HG02852 (cell line): ENCODE measurements at regions not wholly inside any gene's neighbourhood (a gene's known extent, or its start where the extent isn't known, plus 50 kb on each side); places are given as distances from the start of the nearest gene placed in this dataset.
"Not testable (repeated sequence)": the region's sequence is repeated elsewhere in the genome, so short reads cannot be mapped to it uniquely, and the experiment has no call there.

Source experiments
- ATAC-seq: cut with Tn5 transposase; IDR thresholded peaks from one replicate; pipeline ENCODE4 v1.9.1; 2021; ENCODE audit warnings: mild to moderate bottlenecking, moderate library complexity; ENCODE audit not compliant: unreplicated experiment

DNA sequence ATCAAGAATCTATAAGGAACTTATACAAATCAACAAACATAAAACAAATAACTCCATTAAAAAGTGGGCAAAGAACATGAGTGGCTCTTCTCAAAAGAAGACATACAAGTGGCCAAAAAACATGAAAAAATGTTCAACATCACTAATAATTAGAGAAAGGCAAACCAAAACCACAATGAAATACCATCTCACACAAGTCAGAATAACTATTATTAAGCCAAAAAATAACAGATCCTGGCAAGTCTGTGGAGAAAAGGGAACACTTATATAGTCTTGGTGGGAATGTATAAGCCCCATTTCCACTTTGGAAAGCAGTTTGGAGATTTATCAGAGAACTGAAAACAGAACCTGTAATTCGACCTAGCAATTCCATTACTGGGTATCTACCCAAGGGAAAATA lies 921.0 kb downstream of the KCNA4 start:
- no peak for ATAC-seq

- ATAC-seq: no peak
Measured at GRCh38 chr11:29093416-29094120, 923.3 kb downstream of the KCNA4 start.

DNA sequence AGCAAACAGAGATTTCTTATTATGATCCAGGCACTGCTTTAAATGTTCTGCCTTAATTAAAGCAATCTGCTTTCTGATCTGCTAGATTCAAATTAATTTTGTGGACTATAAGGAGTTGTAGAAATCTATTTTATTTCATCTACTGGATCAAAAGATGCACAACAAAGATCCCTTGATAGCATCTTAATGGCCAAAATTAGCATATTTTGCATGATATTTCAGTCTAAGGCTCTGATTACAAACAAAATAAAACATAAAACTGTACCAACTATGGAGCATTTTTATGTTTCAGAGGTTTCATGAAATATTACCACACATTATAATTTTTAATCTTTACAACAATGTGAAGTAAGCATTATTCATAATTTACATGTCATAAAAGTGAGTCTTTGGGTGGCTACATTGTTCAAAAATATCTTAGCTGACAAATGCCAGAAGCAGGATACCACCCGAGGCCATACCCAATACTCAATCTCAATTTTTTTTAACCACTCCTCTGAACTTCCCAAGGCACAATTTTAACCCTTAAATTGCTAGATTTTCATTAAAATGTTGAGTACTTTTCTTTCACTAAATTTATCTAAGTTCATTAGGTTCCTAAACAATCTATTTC lies 929.5 kb downstream of the KCNA4 start:
- ATAC-seq: no peak

DNA sequence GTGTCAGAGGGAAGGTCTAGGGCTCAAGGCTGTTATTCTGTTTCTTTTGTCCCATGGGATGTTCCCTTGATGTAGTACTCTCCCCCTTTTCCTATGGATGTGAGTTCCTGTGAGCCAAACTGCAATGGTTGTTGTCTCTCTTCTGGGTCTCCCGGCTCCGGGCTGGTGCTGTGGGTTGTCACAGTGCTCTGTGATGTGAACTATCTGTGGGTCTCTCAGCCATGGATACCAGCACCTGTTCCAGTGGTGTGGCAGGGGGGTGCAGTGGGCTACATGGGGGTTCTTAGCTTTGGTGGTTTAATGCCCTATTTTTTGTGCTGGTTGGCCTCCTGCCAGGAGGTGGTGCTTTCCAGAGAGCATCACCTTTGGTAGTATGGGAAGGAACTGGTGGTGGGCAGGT lies 941.1 kb downstream of the KCNA4 start:
- no peak for ATAC-seq

DNA sequence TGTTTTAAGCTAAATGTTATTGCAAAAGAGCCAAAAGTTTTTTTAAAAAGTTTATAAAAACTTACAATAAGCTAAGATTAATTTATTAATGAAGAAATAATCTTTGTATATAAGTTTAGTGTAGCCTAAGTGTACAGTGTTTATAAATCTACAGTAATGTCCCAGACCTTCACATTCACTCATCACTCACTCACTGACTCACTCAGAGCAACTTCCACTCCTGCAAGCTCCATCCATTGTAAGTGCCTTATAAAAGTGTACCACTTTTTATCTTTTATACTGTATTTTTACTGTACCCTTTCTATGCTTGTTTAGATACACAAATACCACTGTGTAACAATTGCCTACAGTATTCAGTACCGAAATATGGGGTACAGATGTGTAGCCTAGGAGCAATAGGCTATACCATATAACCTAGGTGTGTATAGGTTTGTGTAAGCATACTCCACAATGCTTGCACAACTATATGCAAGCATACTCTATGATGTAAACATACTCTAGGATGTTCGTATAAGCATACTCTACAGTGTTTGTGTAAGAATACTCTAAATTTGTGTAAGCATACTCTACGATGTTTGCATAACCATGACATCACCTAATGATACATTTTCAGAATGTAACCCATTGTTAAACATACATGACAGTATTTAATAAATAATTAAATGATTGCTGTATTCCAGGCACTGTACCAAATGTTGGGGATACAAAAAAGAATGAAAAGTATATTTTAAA lies 953.0 kb downstream of the KCNA4 start:
- ATAC-seq: no peak

- no peak for ATAC-seq
Measured at GRCh38 chr11:29061452-29061851, 953.3 kb downstream of the METTL15 start.

DNA sequence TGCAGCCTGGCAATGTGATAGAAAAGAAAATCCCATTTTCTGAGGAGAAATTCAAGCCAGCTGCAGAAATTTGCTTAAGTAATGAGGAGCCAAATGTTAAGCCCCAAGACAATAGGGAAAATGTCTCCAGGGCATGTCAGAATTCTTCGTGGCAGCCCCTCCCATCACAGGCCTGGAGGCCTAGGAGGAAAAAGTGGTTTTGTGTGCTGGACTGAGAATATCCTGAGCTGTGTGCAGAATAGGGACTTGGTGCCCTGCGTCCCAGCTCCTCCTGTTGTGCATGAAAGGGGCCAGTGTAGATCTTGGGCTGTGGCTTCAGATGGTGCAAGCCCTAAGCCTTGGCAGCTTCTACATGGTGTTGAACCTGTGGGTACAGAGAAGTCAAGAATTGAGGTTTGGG lies 948.3 kb downstream of the METTL15 start:
- ATAC-seq: not testable (repeated sequence)

DNA sequence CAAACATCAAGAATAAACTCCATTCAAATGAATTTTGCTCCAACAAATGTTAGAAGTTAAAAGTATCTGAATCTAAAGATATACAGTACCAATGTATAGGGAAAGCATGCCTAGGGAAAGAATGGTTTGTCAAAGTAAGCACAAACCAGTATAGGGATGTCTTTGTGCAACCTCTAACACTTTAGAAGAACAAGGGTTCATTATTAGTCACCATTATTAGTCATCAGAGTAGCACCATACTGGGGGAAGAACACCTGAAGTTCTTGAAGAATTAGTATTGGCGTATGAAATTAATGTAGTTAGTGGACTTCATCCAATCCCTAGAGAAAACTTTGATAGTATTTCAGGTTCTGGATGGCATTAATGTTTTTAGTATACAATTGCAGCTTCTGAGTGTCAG lies 943.7 kb downstream of the METTL15 start:
- no peak for ATAC-seq

- ATAC-seq: not testable (repeated sequence)
Measured at GRCh38 chr11:29050962-29051361, 942.8 kb downstream of the METTL15 start.

GRCh38 chr11:29040489-29040888 lies 932.3 kb downstream of the METTL15 start:
- no peak for ATAC-seq

GRCh38 chr11:29032384-29033149 lies 924.4 kb downstream of the METTL15 start:
- ATAC-seq: no peak

GRCh38 chr11:29029452-29029851 lies 921.3 kb downstream of the METTL15 start:
- no peak for ATAC-seq

- no peak for ATAC-seq
Measured at GRCh38 chr11:29027436-29027835, 919.2 kb downstream of the METTL15 start.

DNA sequence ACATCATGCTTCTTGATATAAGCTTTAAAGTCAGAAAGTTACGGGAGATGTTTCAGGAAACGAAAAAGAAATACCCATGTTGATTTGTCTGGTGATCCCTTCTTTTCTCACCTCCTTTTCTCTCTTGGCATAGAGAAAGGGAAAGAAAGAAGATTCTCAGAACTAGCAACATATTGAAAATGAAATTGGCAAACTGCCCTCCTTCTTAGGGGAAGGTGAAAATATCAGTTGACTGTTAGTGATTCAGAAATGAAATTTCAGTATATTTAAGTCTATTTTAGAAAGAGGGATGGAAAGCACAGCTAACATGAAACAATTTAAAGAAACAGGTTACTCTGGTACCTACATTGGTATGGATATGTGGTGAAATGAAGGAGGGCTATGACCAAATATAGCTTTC lies 918.1 kb downstream of the METTL15 start:
- no peak for ATAC-seq

GRCh38 chr11:29025001-29025400 lies 916.8 kb downstream of the METTL15 start:
- ATAC-seq: no peak

DNA sequence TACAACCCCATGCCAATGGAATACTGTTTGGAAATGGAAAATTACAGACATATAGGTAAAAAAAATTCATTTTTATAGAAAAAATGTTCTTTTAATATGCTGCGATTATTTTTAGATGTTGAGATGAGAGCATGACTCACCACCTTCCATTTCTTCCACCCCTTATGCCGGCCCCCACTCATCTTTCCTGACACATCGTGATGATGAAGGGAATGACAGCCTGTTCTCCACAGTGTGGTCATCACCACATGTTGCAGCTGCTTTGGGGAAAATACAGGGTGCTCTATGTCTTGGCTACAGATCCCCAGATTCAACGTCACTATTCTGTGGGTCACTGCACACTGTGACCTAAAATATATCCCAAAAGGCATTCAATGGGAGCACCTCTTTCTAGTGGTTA lies 916.2 kb downstream of the METTL15 start:
- no peak for ATAC-seq

DNA sequence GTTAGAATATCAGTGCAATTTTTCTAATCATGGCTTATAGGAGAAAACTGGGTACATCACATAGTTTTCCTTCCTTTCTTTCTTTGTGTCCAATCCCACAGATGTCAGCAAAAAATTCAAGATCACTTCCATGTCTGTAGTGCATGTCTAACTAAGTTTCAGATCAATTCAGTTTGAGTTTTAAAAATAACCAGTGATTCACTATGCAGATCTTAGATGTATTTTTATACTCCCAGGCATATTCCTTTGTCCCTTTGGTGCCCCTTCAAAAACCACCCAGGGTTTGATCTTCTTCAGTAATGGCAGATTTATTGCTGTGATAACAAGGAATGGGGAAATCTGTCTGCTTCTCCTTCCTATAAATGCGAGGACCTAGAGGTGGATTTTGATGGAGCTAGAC lies 915.6 kb downstream of the METTL15 start:
- ATAC-seq: no peak

DNA sequence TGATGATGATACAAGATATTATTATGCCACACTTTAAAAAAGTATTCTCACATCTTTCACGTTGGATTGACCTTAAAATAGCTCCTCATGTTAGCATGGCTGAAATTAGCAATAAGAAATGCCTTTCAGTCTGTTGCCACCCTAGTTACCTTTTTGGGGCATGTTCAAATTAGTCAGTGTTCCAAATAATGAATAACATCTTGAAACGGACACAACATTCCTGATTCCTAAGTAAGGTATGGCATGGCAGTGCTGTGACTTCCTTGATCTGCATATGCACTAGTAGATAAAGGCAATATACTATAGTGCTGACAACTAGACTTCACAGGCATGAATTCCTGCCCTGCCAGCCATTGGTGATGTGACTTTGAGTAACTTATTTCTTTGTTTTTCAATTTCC lies 914.5 kb downstream of the METTL15 start:
- no peak for ATAC-seq

DNA sequence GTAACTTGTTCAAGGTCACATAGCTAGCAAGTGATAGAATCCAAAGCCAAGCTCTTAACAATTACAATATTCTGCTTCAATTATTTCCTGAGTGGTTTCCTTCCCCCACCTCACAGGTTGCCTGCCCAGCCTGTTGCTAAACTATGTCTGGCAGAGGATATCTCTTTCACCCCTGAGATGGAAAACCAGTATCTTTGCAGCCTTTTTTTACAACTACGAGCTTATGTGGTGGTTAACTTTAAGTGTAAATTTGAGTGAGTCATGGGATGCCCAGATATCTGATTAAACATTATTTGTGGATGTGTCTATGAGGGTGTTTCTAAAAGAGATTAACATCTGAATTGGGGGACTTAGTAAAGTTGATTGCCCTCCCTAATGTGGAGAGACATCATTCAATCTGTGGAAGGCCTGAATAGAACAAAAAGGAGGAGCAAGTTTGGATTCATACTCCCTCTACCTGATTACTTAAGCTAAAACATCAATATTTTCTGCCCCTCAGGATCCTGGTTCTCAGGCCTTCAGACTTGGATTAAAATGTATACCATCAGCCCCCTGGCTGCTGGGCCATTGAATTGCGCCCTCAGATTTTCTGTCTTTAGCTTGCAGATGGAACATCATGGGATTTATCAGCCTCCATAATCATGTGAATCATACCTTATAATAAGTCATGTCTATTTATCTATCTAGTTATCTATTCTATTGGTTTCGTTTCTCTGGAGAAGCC lies 911.9 kb downstream of the METTL15 start:
- no peak for ATAC-seq

DNA sequence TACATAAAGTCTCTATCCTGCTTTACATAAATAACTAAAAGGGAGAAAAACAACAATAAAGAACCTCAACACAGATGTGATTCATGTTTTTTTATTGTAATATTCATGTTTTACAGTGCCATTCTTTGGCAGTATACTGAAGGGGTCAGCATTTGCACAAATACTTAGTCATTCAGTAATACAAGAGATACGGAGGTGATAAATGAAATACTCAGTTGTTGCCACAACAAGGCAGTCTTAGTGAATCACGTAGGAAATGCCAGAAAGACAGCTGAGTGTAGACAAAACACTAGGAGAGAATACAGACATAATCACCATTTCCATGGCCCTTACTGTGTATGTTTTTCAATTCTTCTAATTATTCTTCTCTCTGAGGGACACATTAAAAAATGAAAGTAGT lies 910.4 kb downstream of the METTL15 start:
- no peak for ATAC-seq

DNA sequence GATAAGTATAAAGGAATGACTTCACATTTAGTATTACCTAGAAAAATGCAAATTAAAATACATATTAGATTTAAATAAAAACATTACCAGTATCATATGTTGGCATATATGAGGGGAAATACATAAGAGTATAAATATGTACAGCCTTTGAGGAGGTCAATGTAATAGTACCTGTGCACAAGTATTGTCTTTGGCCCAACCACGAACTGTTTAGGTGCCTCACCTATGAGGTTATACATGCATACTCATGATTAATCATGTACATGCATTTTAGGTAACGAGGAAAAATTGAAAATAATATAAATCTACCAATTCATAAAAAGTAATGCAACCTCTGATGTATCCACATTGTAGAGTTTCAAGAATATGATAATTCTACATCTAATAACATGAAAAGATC lies 909.8 kb downstream of the METTL15 start:
- ATAC-seq: no peak
